ENCODE measurements at regions not wholly inside any gene's neighbourhood (a gene's known extent, or its start where the extent isn't known, plus 50 kb on each side); places are given as distances from the start of the nearest gene placed in this dataset.

GRCh38 chr20:7199861-7200260, 432.4 kb downstream of the BMP2 start:
- WGBS, result 85% methylated on average over 2 of the region's 2 CpGs
- TF ChIP-seq, protein P1, sequence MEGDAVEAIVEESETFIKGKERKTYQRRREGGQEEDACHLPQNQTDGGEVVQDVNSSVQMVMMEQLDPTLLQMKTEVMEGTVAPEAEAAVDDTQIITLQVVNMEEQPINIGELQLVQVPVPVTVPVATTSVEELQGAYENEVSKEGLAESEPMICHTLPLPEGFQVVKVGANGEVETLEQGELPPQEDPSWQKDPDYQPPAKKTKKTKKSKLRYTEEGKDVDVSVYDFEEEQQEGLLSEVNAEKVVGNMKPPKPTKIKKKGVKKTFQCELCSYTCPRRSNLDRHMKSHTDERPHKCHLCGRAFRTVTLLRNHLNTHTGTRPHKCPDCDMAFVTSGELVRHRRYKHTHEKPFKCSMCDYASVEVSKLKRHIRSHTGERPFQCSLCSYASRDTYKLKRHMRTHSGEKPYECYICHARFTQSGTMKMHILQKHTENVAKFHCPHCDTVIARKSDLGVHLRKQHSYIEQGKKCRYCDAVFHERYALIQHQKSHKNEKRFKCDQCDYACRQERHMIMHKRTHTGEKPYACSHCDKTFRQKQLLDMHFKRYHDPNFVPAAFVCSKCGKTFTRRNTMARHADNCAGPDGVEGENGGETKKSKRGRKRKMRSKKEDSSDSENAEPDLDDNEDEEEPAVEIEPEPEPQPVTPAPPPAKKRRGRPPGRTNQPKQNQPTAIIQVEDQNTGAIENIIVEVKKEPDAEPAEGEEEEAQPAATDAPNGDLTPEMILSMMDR (IDR thresholded peaks at IDR 0.05), result no peak
- TF ChIP-seq POLR2AphosphoS5 (IDR thresholded peaks at IDR 0.05), result no peak
- TF ChIP-seq POLR2A (IDR thresholded peaks at IDR 0.05), result no peak
- H3K4me1 ChIP-seq (replicated peaks), result no peaks in the 10 kb centered on the region
- no peaks in the 10 kb centered on the region for H3K36me3 ChIP-seq
- H3K4me3 ChIP-seq, result no peak overlapping the region
- intact Hi-C loops (cut with DNase I), result no loop called here
- no peaks in the 10 kb centered on the region for H3K27me3 ChIP-seq (replicated peaks; ENCODE audit: insufficient read depth)
- H3K9me3 ChIP-seq, result no peaks in the 10 kb centered on the region
- DNase-seq (ENCODE audit: low spot score), result no peak
- H3K27ac ChIP-seq, result no peak overlapping the region

DNA sequence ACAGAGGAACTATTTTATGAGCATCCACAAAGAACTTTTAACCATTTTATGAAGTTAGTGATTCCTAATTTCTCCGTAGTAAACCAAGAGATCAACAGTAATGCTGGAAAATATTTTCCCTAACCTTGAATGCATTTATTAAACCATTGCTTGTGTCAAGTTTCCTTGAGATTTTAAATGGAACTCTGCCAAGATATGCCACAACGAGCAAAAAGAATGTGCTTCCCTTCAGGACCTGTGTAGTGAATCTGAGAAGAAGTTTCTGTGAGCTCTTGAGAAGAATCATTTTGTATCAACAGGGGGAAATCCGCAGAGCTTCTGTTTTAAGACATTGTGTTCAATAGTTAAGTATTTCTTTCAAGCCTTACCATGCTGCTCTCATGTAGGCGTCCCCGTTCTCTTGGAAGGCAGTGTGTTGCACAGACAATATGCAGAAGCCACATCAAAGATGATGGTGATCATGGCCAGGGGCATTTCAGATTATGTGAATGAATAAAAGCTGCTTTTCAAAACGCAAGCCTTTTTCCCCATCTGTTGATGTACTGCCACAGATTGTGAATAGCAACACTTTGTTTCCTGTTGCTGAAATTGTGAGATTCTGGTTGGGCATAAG, 439.8 kb downstream of the BMP2 start:
- intact Hi-C loops (cut with DNase I), result no loop called here
- WGBS, result 40% methylated on average over 6 of the region's 6 CpGs
- H3K9me3 ChIP-seq, result no peaks in the 10 kb centered on the region
- no peaks in the 10 kb centered on the region for H3K36me3 ChIP-seq
- no peak overlapping the region for H3K27ac ChIP-seq
- DNase-seq (ENCODE audit: low spot score), result no peak
- H3K27me3 ChIP-seq (replicated peaks; ENCODE audit: insufficient read depth), result no peaks in the 10 kb centered on the region
- H3K4me1 ChIP-seq (replicated peaks), result no peaks in the 10 kb centered on the region
- no peak for TF ChIP-seq POLR2A (IDR thresholded peaks at IDR 0.05)
- TF ChIP-seq POLR2AphosphoS5 (IDR thresholded peaks at IDR 0.05), result no peak
- TF ChIP-seq, protein P1 (IDR thresholded peaks at IDR 0.05), result no peak
- no peak overlapping the region for H3K4me3 ChIP-seq

DNA sequence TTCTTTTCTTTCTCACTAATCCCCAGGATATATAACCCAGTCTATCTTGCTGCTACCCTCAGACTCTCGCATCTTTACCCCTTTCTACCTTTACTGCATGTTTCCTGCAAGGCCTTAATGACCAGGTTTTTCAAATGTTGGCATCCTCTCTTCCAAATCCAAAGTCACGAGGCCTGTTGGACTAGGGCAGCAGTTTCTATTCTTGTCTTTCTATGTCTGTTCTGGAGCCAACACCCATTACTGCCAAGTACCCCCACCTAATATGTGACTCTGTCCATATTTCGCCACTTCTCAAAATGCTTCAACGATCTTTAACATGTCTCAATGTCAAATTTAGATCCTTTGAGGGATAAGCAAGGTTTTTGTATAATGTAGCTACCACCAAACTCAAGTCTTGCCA, 443.4 kb downstream of the BMP2 start:
- 71% methylated on average over 4 of the region's 4 CpGs for WGBS

GRCh38 chr20:7214081-7214740, 446.7 kb downstream of the BMP2 start:
- Histone ChIP-seq H3K27ac (no peak overlapping the region), H3K9me3 (no peaks in the 10 kb centered on the region), H3K4me1 (replicated peaks) (no peaks in the 10 kb centered on the region), H3K27me3 (replicated peaks; ENCODE audit: insufficient read depth) (no peaks in the 10 kb centered on the region), H3K4me3 (no peak overlapping the region), H3K36me3 (no peaks in the 10 kb centered on the region)
- TF ChIP-seq, protein P1 (IDR thresholded peaks at IDR 0.05), result no peak
- no peak for TF ChIP-seq POLR2AphosphoS5 (IDR thresholded peaks at IDR 0.05)
- TF ChIP-seq POLR2A (IDR thresholded peaks at IDR 0.05), result no peak
- intact Hi-C loops (cut with DNase I), result no loop called here
- 83% methylated on average over 3 of the region's 3 CpGs for WGBS
- DNase-seq (ENCODE audit: low spot score), result no peak

More for the DNA sequence above, 443.4 kb downstream of the BMP2 start:
- no peaks in the 10 kb centered on the region for H3K9me3 ChIP-seq
- no peaks in the 10 kb centered on the region for H3K27me3 ChIP-seq (replicated peaks; ENCODE audit: insufficient read depth)
- H3K4me3 ChIP-seq, result no peak overlapping the region
- TF ChIP-seq, protein P1 (IDR thresholded peaks at IDR 0.05), result no peak
- no peak for TF ChIP-seq POLR2AphosphoS5 (IDR thresholded peaks at IDR 0.05)
- no peak for TF ChIP-seq POLR2A (IDR thresholded peaks at IDR 0.05)
- intact Hi-C loops (cut with DNase I), result no loop called here
- H3K27ac ChIP-seq, result no peak overlapping the region
- H3K4me1 ChIP-seq (replicated peaks), result no peaks in the 10 kb centered on the region
- H3K36me3 ChIP-seq, result no peaks in the 10 kb centered on the region
- DNase-seq (ENCODE audit: low spot score), result no peak

DNA sequence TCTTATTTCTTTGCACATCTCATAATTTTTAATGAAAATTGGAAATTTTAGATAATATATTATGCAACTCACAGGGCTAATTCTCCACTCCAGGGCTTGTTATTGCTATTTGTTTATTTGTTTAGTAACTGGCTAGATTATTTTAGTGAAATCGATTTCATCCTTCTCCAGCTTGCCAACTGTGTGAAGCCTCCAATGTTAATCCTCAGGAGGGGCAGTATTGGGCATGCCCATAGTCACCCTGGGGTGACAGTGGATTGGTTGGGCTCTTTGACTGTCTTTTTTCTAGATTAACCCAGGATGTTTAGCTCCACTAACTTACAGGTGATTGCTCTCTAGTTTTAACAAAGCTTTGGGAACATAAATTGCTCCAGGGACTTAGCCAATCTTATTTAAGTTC, 450.1 kb downstream of the BMP2 start:
- WGBS, result 57% methylated on average over 1 of the region's 1 CpG
- H3K27ac ChIP-seq, result no peak overlapping the region

More for the DNA sequence above, 450.1 kb downstream of the BMP2 start:
- TF ChIP-seq POLR2A (IDR thresholded peaks at IDR 0.05) (no peak), POLR2AphosphoS5 (IDR thresholded peaks at IDR 0.05) (no peak)
- TF ChIP-seq, protein P1 (IDR thresholded peaks at IDR 0.05), result no peak
- Histone ChIP-seq H3K4me1 (replicated peaks) (no peaks in the 10 kb centered on the region), H3K27me3 (replicated peaks; ENCODE audit: insufficient read depth) (no peaks in the 10 kb centered on the region), H3K9me3 (no peaks in the 10 kb centered on the region), H3K4me3 (no peak overlapping the region), H3K36me3 (no peaks in the 10 kb centered on the region)
- intact Hi-C loops (cut with DNase I), result no loop called here
- no peak for DNase-seq (ENCODE audit: low spot score)
